Pancreas (tissue), 10 donors: ENCODE measurements at regions not wholly inside any gene's neighbourhood (a gene's known extent, or its start where the extent isn't known, plus 50 kb on each side); places are given as distances from the start of the nearest gene placed in this dataset.

ENCODE experiments used
- ATAC-seq, 4 donors: fragments of 200-7000 bp; cut with Tn5 transposase; one replicate each; pipeline versions ENCODE4 v1.8.0 to v1.9.1; 2020; ENCODE audit warnings: mild to moderate bottlenecking in 4 of 4, moderate library complexity in 4 of 4
- DNase-seq, 6 donors: peaks; one replicate each; pipeline ENCODE4 v3.0.0-alpha.2; 2020
- FAIRE-seq: peaks from 2 replicates; lab custom pipeline; 2012; peaks lifted over from hg19 to GRCh38; lab: Jason Lieb, UNC
- H3K27ac ChIP-seq, 4 donors: fragments of 200-600 bp; sonication (generic); 1 replicate in 3 of 4; 2 replicates in 1 of 4; pipeline versions ENCODE4 v1.5.0 to v1.8.0; 2020
- H3K27me3 ChIP-seq, 4 donors: fragments of 200-600 bp; one replicate each; pipeline ENCODE4 v1.8.0; 2021
- H3K36me3 ChIP-seq, 3 donors: fragments of 200-600 bp; sonication (generic) in 1 of 3; one replicate each; pipeline versions ENCODE4 v1.5.0 to v1.8.0; 2020 to 2021
- H3K4me1 ChIP-seq, 3 donors: fragments of 200-600 bp; one replicate each; pipeline ENCODE4 v1.8.0; 2021
- H3K4me3 ChIP-seq, 4 donors: fragments of 200-600 bp; sonication (generic) in 2 of 4; one replicate each; pipeline versions ENCODE4 v1.5.0 to v1.8.0; 2020 to 2021
- H3K9me3 ChIP-seq, 4 donors: fragments of 200-600 bp; one replicate each; pipeline ENCODE4 v1.8.0; 2021
- CTCF ChIP-seq, 4 donors: fragments of 200-600 bp; sonication (generic) in 3 of 4; IDR thresholded peaks; one replicate each; pipeline versions ENCODE4 v1.5.0 to v1.8.0; 2021; ENCODE audit warnings: antibody characterized with exemption in 4 of 4
- WGBS, 2 donors: extraction: QIAGEN DNeasy Blood & Tissue Kit; methylation state at CpG; one replicate each; pipeline ENCODE4 v1.1.7; 2013; 5-methylcytosine and 5-hydroxymethylcytosine counted together
- intact Hi-C, 3 donors: fragments of 100-400 bp; cut with DNase I; formaldehyde crosslinking; loops; one replicate each; pipeline versions ENCODE4 v1.11.1 to v1.14.2; 2022
- donor health status: healthy with polysubstance abuse.
- donor health status: DM: no; HTN: no; CAD: no; lungs with moderate emphysema.
- donor health status: DM: no; HTN: no; CAD: no.
- donor health status: control.
- donor health status: control.
- donor health status: Bipolar disorder and iron deficiency.
- donor health status: DM: yes; HTN: yes; CAD: no.
- donor health status: DM: no; HTN: no; CAD: no.
- donor health status: DM: no; HTN: no; CAD: no.
- donor health status: DM: yes; HTN: yes; CAD: no.

- 76 to 91% methylated on average over 2 of the region's 2 CpGs for WGBS, 2 donors
- no peaks in the 10 kb centered on the region for H3K4me1 ChIP-seq
- no peak overlapping the region for H3K4me3 ChIP-seq
- H3K36me3 ChIP-seq = no peaks in the 10 kb centered on the region
- H3K9me3 ChIP-seq = no peaks in the 10 kb centered on the region
- ATAC-seq (no peak), FAIRE-seq (peak; percentile 76), DNase-seq (no peak)
- no peak for TF ChIP-seq CTCF (IDR thresholded peaks at IDR 0.05)
- H3K27me3 ChIP-seq = no peaks in the 10 kb centered on the region
- intact Hi-C loops = no loop called here
- H3K27ac ChIP-seq = no peak overlapping the region
Measured at GRCh38 chr13:57988276-57988675, 356.7 kb downstream of the PCDH17 start.

- Histone ChIP-seq H3K36me3 (no peaks in the 10 kb centered on the region), H3K4me1 (no peaks in the 10 kb centered on the region), H3K27me3 (no peaks in the 10 kb centered on the region), H3K4me3 (no peak overlapping the region), H3K27ac (no peak overlapping the region), H3K9me3 (no peaks in the 10 kb centered on the region)
- DNase-seq = no peak
- intact Hi-C loops = no loop called here
- no peak for TF ChIP-seq CTCF (IDR thresholded peaks at IDR 0.05)
- WGBS, 2 donors = 72% methylated on average over 5 of the region's 5 CpGs
- ATAC-seq = no peak
- FAIRE-seq = no peak
Measured at GRCh38 chr13:57991041-57991440, 359.5 kb downstream of the PCDH17 start.

GRCh38 chr13:57992416-57992815, 360.9 kb downstream of the PCDH17 start:
- DNase-seq = no peak
- H3K27me3 ChIP-seq = no peaks in the 10 kb centered on the region
- intact Hi-C loops = no loop called here
- ATAC-seq = no peak
- no peaks in the 10 kb centered on the region for H3K36me3 ChIP-seq
- H3K9me3 ChIP-seq = no peaks in the 10 kb centered on the region
- WGBS, 2 donors = 62 to 79% methylated on average over 1 of the region's 1 CpG
- FAIRE-seq = no peak
- no peak overlapping the region for H3K27ac ChIP-seq
- TF ChIP-seq CTCF (IDR thresholded peaks at IDR 0.05) = no peak
- H3K4me1 ChIP-seq = no peaks in the 10 kb centered on the region
- H3K4me3 ChIP-seq = no peak overlapping the region

- Histone ChIP-seq H3K9me3 (no peaks in the 10 kb centered on the region), H3K27ac (no peak overlapping the region), H3K4me1 (no peaks in the 10 kb centered on the region), H3K27me3 (peaks cover 0 to 3% (median 0%) of the 10 kb centered on the region in 4 donors), H3K4me3 (no peak overlapping the region), H3K36me3 (no peaks in the 10 kb centered on the region)
- WGBS, 2 donors = 83 to 98% methylated on average over 1 of the region's 1 CpG
- ATAC-seq (no peak), FAIRE-seq (no peak), DNase-seq (no peak)
- intact Hi-C loops = no loop called here
- no peak for TF ChIP-seq CTCF (IDR thresholded peaks at IDR 0.05)
Measured at GRCh38 chr13:57996717-57997116, 365.2 kb downstream of the PCDH17 start.

- FAIRE-seq = no peak
Measured at GRCh38 chr13:58004751-58005150, 373.2 kb downstream of the PCDH17 start.

More at GRCh38 chr13:58004751-58005150, 373.2 kb downstream of the PCDH17 start:
- Histone ChIP-seq H3K9me3 (no peaks in the 10 kb centered on the region), H3K27me3 (peaks cover 0 to 3% (median 0%) of the 10 kb centered on the region in 4 donors), H3K27ac (no peak overlapping the region), H3K4me1 (no peaks in the 10 kb centered on the region), H3K4me3 (no peak overlapping the region), H3K36me3 (no peaks in the 10 kb centered on the region)
- 47 to 57% methylated on average over 4 of the region's 4 CpGs for WGBS, 2 donors
- ATAC-seq (no peak), DNase-seq (no peak)
- TF ChIP-seq CTCF (IDR thresholded peaks at IDR 0.05) = no peak
- intact Hi-C loops = no loop called here
